Stimulated activated CD8-positive, alpha-beta memory T cell treated with anti-CD3 and anti-CD28 coated beads, Interleukin-12 subunit alpha, Interleukin-12 subunit beta, amount 100 ng/mL, for 4 hours (primary cell): ENCODE measurements at regions not wholly inside any gene's neighbourhood (a gene's known extent, or its start where the extent isn't known, plus 50 kb on each side); places are given as distances from the start of the nearest gene placed in this dataset.

Experiments
- DNase-seq: peaks from one replicate; pipeline ENCODE4 v3.0.0-alpha.2; 2020; ENCODE audit warnings: low read depth

- no peak for DNase-seq
Observed at GRCh38 chr2:217195016-217195415, 335.2 kb upstream of the TNP1 start.

GRCh38 chr2:217193431-217194340 lies 333.8 kb upstream of the TNP1 start:
- DNase-seq, result no peak

DNA sequence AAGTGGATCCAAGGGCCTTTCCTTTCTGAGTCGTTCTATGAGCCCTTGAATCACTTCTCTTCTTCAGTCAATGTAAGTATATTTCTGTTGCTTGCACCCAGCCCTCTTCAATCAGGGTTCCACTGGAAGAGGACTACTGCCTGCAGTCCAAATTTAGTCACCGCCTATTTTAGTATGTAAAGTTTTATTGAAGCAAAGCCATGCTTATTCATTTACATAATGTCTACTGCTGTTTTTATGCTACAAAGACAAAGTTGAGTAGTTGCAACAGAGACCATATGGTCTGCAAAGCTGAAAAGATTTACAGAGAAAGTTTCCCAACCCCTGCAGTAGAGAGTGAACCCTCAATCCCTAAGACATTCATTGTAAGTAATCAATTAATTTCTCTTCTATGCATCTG lies 332.5 kb upstream of the TNP1 start:
- DNase-seq, result no peak

GRCh38 chr2:217189747-217190146 lies 329.9 kb upstream of the TNP1 start:
- DNase-seq, result no peak

DNA sequence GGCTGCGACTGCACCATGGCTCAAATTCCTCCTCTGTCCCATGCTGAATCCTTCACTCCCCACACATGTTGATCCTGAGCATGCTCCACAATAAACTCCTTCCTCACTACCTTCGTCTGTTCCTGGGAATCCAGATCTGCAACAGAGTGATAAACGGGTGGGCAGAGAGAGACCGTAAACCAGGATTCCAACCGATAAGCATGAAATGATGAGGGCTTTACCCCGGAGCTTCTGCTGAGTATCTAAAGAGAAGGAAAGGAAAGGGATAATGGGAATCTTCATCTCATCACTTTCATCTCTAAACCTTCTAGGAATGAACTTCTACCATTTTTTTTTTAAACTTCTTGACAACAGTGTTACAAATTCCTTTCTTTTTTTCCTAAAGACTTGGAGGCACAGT lies 329.3 kb upstream of the TNP1 start:
- DNase-seq, result no peak

DNA sequence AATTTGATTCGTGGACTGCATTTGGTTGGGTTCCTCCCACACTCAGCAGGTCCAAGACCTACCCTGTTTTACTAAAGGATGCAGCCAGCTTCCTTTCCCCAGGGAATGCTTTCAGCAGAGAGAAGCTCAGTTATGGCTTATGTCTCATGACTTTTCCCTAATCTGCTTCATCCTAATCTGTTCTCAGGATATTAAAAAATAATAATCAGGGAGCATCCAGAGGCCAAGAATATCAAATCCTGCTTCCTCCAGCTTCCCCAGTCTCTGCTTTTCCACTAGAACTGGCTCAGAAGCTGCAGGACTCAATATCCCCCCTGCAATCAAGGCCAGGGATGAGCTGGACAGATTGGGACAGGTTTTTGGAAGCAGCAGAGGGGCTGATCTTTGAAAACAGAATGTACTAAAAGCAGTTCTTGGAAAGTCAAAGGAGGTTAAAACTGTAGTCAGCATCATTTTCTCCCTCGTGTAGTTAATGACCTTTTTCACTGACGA lies 326.9 kb upstream of the TNP1 start:
- DNase-seq, result no peak

GRCh38 chr2:217186152-217186551 lies 326.3 kb upstream of the TNP1 start:
- DNase-seq, result no peak

DNA sequence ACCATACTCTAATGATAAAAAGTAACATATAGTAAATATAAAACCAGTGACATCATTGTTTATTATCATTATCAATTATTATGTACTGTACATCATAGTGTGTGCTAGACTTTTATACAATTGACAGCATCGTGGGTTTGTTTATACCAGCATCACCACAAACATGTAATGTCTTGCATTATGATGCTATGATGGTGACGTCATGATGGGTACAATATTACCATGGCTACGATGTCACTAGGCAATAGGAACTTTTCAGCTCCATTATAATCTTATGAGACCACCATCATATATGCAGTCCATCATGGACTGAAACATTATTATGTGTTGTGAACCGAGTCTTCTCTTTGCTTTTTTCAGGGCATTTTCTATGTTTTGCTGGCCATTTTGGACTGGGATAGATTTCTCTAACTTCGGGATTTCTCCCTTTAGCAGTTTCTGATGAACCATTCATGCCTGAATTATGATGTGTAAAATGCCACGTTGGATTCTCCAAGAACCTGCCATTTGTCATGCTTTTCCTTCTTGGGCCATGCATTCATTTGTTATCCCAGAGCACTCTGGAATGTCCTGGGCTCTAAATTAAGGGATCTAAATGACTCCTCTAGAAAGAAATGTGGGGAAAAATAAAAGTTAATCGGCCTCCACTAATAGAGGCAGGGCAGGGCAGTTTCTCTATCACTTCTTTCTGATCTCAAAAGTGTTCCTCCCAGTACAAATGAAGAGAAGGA lies 325.6 kb upstream of the TNP1 start:
- no peak for DNase-seq

GRCh38 chr2:217184242-217184641 lies 324.4 kb upstream of the TNP1 start:
- no peak for DNase-seq

GRCh38 chr2:217183471-217183870 lies 323.6 kb upstream of the TNP1 start:
- DNase-seq, result no peak

DNA sequence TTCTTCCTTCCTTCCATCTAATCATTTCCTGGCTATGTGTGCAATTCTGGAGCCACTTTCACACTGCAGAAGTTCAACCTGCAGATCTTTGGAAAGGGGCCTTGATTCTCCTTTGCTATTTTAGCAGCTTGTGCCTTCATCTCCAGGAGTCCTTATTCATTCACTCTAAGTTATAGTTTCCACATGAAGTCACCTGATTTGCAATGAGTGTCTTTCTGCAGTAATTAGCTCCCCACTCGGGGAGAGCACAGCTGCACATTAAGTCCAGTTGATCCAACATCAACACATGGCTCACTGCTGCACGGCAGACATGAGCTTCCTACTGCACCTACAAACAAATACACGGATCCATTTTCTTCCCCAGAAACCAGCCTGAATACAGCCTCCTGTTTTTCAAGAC lies 323.1 kb upstream of the TNP1 start:
- no peak for DNase-seq

- DNase-seq, result no peak
Observed at GRCh38 chr2:217181512-217181911, 321.6 kb upstream of the TNP1 start.

DNA sequence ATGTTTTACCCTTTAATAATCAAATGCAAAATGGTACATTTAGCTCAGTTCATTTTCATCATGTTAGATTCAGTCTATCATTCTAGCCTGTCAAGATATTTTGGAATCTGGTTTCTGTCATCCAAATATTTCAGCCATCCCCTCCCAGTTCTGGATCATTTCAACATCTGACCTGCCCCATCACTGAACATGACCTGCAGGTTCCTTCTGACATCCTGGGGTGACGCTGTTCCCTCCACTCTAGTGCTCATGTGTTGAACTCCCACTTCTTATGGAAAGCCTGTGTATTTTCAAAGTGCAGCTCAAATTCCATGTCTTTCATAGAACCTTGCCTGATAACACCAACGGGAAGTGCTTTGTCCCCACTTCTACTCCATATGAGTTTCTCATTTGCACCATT lies 320.0 kb upstream of the TNP1 start:
- DNase-seq, result no peak

GRCh38 chr2:217178341-217178740 lies 318.5 kb upstream of the TNP1 start:
- no peak for DNase-seq

- no peak for DNase-seq
Observed at GRCh38 chr2:217177720-217178119, 317.9 kb upstream of the TNP1 start.

DNA sequence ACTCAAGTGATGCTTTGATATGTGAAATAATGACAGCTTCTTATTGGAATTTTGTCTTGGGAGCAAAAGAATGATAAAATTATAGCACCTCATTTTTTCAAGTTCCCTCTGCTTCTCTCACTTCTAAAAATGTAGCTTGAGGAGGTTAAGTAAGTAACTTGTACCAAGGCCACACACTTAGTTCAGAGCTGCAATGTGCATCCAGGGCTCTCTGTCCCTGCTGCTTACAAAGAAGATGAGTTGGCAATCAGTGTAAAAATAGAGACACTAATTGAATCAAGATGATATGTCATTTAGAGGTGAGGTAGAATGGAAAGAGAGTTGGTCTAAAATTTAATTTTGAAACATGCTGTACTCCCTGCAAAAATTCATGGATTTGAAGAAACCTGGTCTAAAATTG lies 312.0 kb upstream of the TNP1 start:
- DNase-seq, result no peak

- no peak for DNase-seq
Observed at GRCh38 chr2:217168496-217168895, 308.6 kb upstream of the TNP1 start.

DNA sequence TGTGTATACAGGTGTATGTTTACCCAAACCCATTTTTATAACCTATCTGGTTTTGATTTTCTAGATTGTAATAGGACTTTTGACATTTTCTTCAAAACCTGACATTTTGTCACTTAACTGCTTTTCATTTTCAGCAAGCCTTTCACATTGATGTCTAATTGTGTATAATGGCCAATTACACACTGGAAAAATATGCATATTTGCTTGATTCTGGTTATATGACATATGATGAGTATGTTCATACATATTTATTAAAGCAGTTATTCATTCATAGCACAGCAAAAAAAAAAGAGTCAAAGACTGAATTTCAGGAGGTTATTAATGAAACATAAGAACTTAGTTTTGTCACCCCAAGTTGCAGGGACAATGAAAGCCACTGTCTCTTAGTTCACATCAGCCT lies 307.7 kb upstream of the TNP1 start:
- no peak for DNase-seq

- no peak for DNase-seq
Observed at GRCh38 chr2:217166241-217166850, 306.5 kb upstream of the TNP1 start.

DNA sequence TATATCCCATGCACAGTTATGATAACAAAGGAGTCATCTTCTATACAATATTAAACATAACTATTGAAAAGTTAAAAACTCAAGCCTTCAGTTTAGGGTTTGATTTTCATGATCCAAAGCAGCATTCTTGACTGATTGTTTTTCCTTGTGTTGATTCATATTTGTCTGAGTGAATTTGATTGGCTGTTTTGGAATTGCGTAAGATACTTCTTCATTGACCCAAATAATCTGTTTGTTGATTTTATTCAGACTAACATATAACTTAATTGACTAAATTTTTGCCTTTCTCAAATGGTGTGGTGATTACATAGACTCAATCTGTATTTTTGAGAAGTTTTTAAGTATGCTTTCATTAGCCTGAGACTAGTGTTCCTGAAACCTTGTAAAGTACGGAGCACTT lies 305.7 kb upstream of the TNP1 start:
- no peak for DNase-seq

DNA sequence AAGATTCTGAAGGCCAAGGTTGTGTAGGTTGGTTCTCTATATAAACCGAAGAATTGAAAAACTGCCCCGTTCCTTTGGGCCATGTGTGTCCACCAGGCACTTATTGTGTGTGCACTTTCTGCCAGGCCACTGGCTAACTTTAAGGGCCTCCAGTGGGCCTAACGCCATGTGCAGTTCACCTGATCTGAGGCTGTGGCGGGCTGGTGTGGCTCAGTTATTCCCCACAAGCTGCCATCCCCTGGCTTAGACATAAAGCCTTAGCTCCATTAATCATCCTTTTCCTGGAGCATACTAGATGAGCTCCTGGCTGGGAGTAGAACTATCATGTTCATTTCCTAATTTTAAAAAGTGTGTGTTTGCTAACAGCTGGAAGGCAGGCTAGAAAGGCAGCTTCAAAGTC lies 304.1 kb upstream of the TNP1 start:
- no peak for DNase-seq

DNA sequence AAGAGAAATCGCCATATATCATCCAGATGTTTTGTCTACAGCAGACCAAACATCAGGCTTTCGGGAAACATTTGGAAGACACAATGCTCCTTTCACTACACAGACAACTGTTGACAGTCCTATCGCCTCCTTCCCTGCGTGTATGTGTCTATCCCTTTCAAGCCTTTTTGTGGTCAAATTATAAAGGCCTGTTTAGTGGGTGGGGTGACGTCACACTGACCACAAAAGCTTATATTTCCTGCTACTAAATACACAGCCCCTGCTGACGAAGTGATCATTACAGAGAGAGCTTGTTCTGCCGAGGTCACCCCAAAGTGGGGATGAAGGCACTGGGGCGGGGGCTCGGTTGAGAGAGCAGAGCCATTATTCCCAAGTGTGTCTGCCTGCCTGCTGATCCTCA lies 302.7 kb upstream of the TNP1 start:
- DNase-seq, result no peak
